HUES48 (cell line): ENCODE measurements at regions not wholly inside any gene's neighbourhood (a gene's known extent, or its start where the extent isn't known, plus 50 kb on each side); places are given as distances from the start of the nearest gene placed in this dataset.
"Not testable (repeated sequence)": the region's sequence is repeated elsewhere in the genome, so short reads cannot be mapped to it uniquely, and the experiment has no call there.

Experiments
- H3K27ac ChIP-seq: one replicate; pipeline ENCODE4 v1.7.0; 2013; ENCODE audit warnings: low read depth, low read length, inconsistent platforms
- H3K27me3 ChIP-seq: 2 replicates; pipeline ENCODE4 v1.6.1; 2013; ENCODE audit warnings: mild to moderate bottlenecking, low read length; ENCODE audit not compliant: control insufficient read depth, insufficient read depth
- H3K36me3 ChIP-seq: 2 replicates; pipeline ENCODE4 v1.6.1; 2013; ENCODE audit warnings: low read length; ENCODE audit not compliant: control insufficient read depth, insufficient read depth
- H3K4me1 ChIP-seq: 2 replicates; pipeline ENCODE4 v1.6.1; 2013; ENCODE audit warnings: mild to moderate bottlenecking, low read length; ENCODE audit not compliant: control insufficient read depth, insufficient read depth
- H3K4me3 ChIP-seq: 2 replicates; pipeline ENCODE4 v1.5.1; 2013; ENCODE audit warnings: mild to moderate bottlenecking, low read depth, low read length
- H3K9ac ChIP-seq: 2 replicates; pipeline ENCODE4 v1.6.1; 2013; ENCODE audit warnings: mild to moderate bottlenecking, low read depth, low read length, moderate library complexity
- H3K9me3 ChIP-seq: 2 replicates; pipeline ENCODE4 v1.6.1; 2013; ENCODE audit warnings: low read length; ENCODE audit not compliant: control insufficient read depth, insufficient read depth

GRCh38 chr5:124887223-124887622, 140.8 kb upstream of the ZNF608 start:
- Histone ChIP-seq H3K27me3 (no peaks in the 10 kb centered on the region), H3K4me3 (no peak overlapping the region), H3K4me1 (peaks cover 33% of the 10 kb centered on the region), H3K36me3 (no peaks in the 10 kb centered on the region), H3K9me3 (peaks cover 5% of the 10 kb centered on the region; the same call in 1 of the 2 replicates), H3K27ac (peak overlapping the region; percentile 18), H3K9ac (no peak overlapping the region)

DNA sequence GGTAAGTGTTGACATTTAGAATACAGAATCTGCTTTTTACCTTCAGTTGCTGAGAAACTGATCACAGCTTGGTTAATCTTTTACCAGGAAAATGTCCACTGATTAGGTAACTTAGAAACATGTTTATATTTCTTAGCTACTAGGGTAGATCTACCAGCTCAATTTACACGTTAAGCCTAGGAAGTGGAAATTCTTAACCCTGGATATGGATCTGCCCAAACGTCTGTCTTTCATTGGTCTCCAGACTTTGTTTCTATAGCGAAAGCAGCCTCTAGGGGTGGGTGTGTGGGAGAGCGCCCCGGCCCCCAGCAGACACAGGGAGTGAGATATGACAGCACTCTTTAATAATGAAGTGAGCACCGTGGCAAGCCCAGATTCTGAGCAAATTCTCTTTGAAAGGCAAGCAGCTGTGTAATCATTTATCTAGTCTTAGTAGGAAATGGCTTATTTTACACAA, 141.6 kb upstream of the ZNF608 start:
- Histone ChIP-seq H3K4me3 (no peak overlapping the region), H3K9ac (no peak overlapping the region), H3K27me3 (no peaks in the 10 kb centered on the region), H3K27ac (peak overlapping the region; percentile 18), H3K4me1 (peaks cover 33% of the 10 kb centered on the region), H3K9me3 (peaks cover 5% of the 10 kb centered on the region; the same call in 1 of the 2 replicates), H3K36me3 (no peaks in the 10 kb centered on the region)

GRCh38 chr5:124888622-124889485, 142.4 kb upstream of the ZNF608 start:
- peaks cover 33% of the 10 kb centered on the region for H3K4me1 ChIP-seq
- H3K9ac ChIP-seq = no peak overlapping the region
- H3K27me3 ChIP-seq = no peaks in the 10 kb centered on the region
- H3K4me3 ChIP-seq = peak overlapping the region; percentile 4; the same call in 1 of the 2 replicates
- peaks cover 5% of the 10 kb centered on the region; the same call in 1 of the 2 replicates for H3K9me3 ChIP-seq
- peak overlapping the region; percentile 81 for H3K27ac ChIP-seq
- no peaks in the 10 kb centered on the region for H3K36me3 ChIP-seq

DNA sequence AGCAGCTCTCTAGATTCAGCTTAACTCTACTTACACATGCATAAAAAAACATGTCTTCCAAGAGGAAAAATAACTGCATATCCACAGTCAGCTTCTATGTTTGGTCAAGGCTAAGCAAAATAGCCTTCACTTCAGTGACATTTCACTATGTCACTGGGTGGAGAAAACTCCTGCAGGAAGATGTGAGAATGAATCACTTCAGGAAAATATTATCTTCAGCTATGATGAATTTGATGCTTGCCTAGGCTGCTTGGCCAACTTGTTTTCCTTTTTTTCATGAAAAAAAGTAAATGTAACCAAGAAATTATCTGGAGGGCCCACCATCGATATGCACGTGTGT, 143.0 kb upstream of the ZNF608 start:
- no peaks in the 10 kb centered on the region for H3K27me3 ChIP-seq
- H3K9me3 ChIP-seq = peaks cover 5% of the 10 kb centered on the region; the same call in 1 of the 2 replicates
- peak overlapping the region; percentile 4; the same call in 1 of the 2 replicates for H3K4me3 ChIP-seq
- no peak overlapping the region for H3K9ac ChIP-seq
- peak overlapping the region; percentile 81 for H3K27ac ChIP-seq
- H3K36me3 ChIP-seq = no peaks in the 10 kb centered on the region
- H3K4me1 ChIP-seq = peaks cover 33% of the 10 kb centered on the region

- Histone ChIP-seq H3K36me3 (no peaks in the 10 kb centered on the region), H3K4me1 (peaks cover 33% of the 10 kb centered on the region), H3K27me3 (no peaks in the 10 kb centered on the region), H3K9me3 (peaks cover 5% of the 10 kb centered on the region; the same call in 1 of the 2 replicates), H3K4me3 (no peak overlapping the region), H3K27ac (peak overlapping the region; percentile 81), H3K9ac (no peak overlapping the region)
Measured at GRCh38 chr5:124889850-124890249, 143.4 kb upstream of the ZNF608 start.

GRCh38 chr5:124890442-124890841, 144.0 kb upstream of the ZNF608 start:
- not testable (repeated sequence) for H3K9ac ChIP-seq, H3K36me3 ChIP-seq, H3K9me3 ChIP-seq, H3K4me3 ChIP-seq, H3K27me3 ChIP-seq, H3K27ac ChIP-seq
- peaks cover 37% of the 10 kb centered on the region for H3K4me1 ChIP-seq

DNA sequence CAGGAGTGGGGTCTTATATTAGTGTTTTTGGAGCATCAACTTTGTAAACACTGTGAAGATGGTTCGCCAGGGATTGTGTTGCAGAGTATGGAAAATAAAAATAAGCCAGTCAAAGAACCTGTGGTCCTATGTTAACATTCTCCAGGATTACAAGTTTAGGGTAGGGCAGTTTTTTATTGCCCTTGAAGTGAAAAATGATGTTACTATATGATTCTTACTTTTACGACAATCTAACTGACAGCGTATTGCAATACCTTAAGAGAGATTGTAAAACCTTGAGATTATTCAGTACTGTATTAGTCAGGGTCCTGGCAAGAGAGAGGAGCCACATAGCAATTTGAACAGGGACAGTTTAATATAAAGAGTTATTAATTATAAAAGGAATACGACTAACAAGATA, 144.7 kb upstream of the ZNF608 start:
- H3K9ac ChIP-seq = no peak overlapping the region
- no peaks in the 10 kb centered on the region for H3K27me3 ChIP-seq
- H3K27ac ChIP-seq = no peak overlapping the region
- H3K9me3 ChIP-seq = no peaks in the 10 kb centered on the region
- peaks cover 39% of the 10 kb centered on the region for H3K4me1 ChIP-seq
- no peaks in the 10 kb centered on the region for H3K36me3 ChIP-seq
- no peak overlapping the region for H3K4me3 ChIP-seq

DNA sequence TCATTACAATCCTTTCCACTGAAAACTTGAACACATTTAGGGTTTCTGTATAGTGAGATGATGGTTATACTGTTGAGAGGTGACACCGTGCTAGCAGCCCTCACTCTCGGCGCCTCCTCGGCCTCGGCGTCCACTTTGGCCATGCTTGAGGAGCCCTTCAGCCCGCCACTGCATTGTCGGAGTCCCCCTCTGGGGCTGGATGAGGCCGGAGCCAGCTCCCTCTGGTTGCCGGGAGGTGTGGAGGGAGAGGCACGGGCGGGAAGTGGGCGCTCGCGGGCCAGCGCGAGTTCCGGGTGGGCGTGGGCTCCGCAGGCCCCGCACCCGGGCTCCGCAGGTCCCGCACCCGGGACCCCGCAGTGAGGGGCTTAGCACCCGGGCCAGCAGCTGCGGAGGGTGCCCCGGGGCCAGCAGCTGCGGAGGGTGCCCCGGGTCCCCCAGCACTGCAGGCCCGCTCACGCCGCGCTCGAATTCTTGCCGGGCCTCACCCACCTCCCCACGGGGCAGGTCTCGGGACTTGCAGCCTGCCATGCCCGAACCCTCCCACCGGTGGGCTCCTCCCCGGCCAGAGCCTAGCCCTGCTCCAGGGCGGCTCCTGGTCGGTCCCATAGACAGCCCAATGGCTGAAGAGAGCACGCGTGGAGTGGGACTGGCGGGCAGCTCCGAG, 145.9 kb upstream of the ZNF608 start:
- no peak overlapping the region for H3K9ac ChIP-seq
- no peak overlapping the region for H3K27ac ChIP-seq
- H3K27me3 ChIP-seq = no peaks in the 10 kb centered on the region
- no peaks in the 10 kb centered on the region for H3K36me3 ChIP-seq
- H3K4me3 ChIP-seq = no peak overlapping the region
- peaks cover 33% of the 10 kb centered on the region for H3K4me1 ChIP-seq
- H3K9me3 ChIP-seq = no peaks in the 10 kb centered on the region

GRCh38 chr5:124894541-124894940, 148.1 kb upstream of the ZNF608 start:
- peaks cover 11% of the 10 kb centered on the region for H3K4me1 ChIP-seq
- no peaks in the 10 kb centered on the region for H3K36me3 ChIP-seq
- no peak overlapping the region for H3K4me3 ChIP-seq
- peaks cover 4% of the 10 kb centered on the region; the same call in 1 of the 2 replicates for H3K9me3 ChIP-seq
- H3K9ac ChIP-seq = no peak overlapping the region
- no peak overlapping the region for H3K27ac ChIP-seq
- H3K27me3 ChIP-seq = no peaks in the 10 kb centered on the region

DNA sequence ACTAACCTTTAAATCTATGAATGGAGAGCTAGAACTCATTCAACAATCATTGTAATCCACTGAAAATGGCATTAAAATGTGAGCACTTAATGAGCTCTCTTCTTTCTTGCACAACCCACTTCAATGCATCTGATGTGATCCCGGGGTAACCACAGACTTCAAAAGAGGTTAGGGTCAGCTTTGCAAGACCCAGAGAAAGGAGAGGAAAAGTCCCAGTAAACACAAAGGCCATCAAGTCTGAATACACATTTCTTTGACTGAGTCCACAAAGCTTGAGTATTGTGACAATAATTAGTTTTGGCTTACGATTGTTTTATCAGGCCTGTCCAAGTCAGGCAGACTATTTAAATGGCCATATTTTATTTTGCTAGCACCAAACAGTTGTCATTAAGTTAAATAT, 148.8 kb upstream of the ZNF608 start:
- H3K27me3 ChIP-seq = no peaks in the 10 kb centered on the region
- H3K4me3 ChIP-seq = no peak overlapping the region
- peaks cover 6% of the 10 kb centered on the region; the same call in 1 of the 2 replicates for H3K4me1 ChIP-seq
- peaks cover 4% of the 10 kb centered on the region; the same call in 1 of the 2 replicates for H3K9me3 ChIP-seq
- H3K27ac ChIP-seq = no peak overlapping the region
- no peaks in the 10 kb centered on the region for H3K36me3 ChIP-seq
- H3K9ac ChIP-seq = no peak overlapping the region

- no peaks in the 10 kb centered on the region for H3K36me3 ChIP-seq
- H3K27ac ChIP-seq = no peak overlapping the region
- H3K4me3 ChIP-seq = no peak overlapping the region
- H3K27me3 ChIP-seq = peaks cover 34% of the 10 kb centered on the region
- H3K4me1 ChIP-seq = peaks cover 21% of the 10 kb centered on the region
- H3K9ac ChIP-seq = no peak overlapping the region
- H3K9me3 ChIP-seq = peaks cover 4% of the 10 kb centered on the region; the same call in 1 of the 2 replicates
Measured at GRCh38 chr5:124901081-124901480, 154.6 kb upstream of the ZNF608 start.
